Left kidney (tissue), 1 donor: ENCODE measurements at regions not wholly inside any gene's neighbourhood (a gene's known extent, or its start where the extent isn't known, plus 50 kb on each side); places are given as distances from the start of the nearest gene placed in this dataset.
A peak's percentile ranks its signal among the peaks of the same experiment; 100 is the strongest.
"Not testable (repeated sequence)": the region's sequence is repeated elsewhere in the genome, so short reads cannot be mapped to it uniquely, and the experiment has no call there.

ENCODE experiments used
- DNase-seq: peaks from one replicate; pipeline ENCODE4 v3.0.0-alpha.2; 2013

- DNase-seq = not testable (repeated sequence)
These were observed 255.1 kb downstream of the OR4F29 start for GRCh38 chr1:196366-196765.

GRCh38 chr1:191296-192049 is 260.0 kb downstream of the OR4F29 start:
- not testable (repeated sequence) for DNase-seq

GRCh38 chr1:190678-191077 is 260.8 kb downstream of the OR4F29 start:
- DNase-seq = not testable (repeated sequence)

GRCh38 chr1:189915-190314 is 261.6 kb downstream of the OR4F29 start:
- DNase-seq = not testable (repeated sequence)

GRCh38 chr1:189270-189669 is 262.2 kb downstream of the OR4F29 start:
- not testable (repeated sequence) for DNase-seq

- DNase-seq = not testable (repeated sequence)
These were observed 264.2 kb downstream of the OR4F29 start for GRCh38 chr1:187298-187697.

GRCh38 chr1:186691-187131 is 264.8 kb downstream of the OR4F29 start:
- DNase-seq = not testable (repeated sequence)

GRCh38 chr1:186223-186622 is 265.3 kb downstream of the OR4F29 start:
- not testable (repeated sequence) for DNase-seq

- not testable (repeated sequence) for DNase-seq
These were observed 266.0 kb downstream of the OR4F29 start for GRCh38 chr1:185526-185925.

GRCh38 chr1:184336-184686 is 267.2 kb downstream of the OR4F29 start:
- DNase-seq = not testable (repeated sequence)

GRCh38 chr1:183620-184335 is 267.7 kb downstream of the OR4F29 start:
- not testable (repeated sequence) for DNase-seq

GRCh38 chr1:183081-183480 is 268.4 kb downstream of the OR4F29 start:
- DNase-seq = not testable (repeated sequence)

- DNase-seq = not testable (repeated sequence)
These were observed 268.8 kb downstream of the OR4F29 start for GRCh38 chr1:182631-183030.

GRCh38 chr1:181247-182216 is 269.9 kb downstream of the OR4F29 start:
- peak; percentile 13 for DNase-seq

GRCh38 chr1:180749-181205 is 270.7 kb downstream of the OR4F29 start:
- DNase-seq = not testable (repeated sequence)

GRCh38 chr1:138842-139241 is 312.6 kb downstream of the OR4F29 start:
- DNase-seq = not testable (repeated sequence)

GRCh38 chr1:137664-138063 is 313.8 kb downstream of the OR4F29 start:
- DNase-seq = not testable (repeated sequence)

GRCh38 chr1:136344-136932 is 315.0 kb downstream of the OR4F29 start:
- DNase-seq = not testable (repeated sequence)

GRCh38 chr1:134936-135335 is 316.5 kb downstream of the OR4F29 start:
- not testable (repeated sequence) for DNase-seq

- DNase-seq = not testable (repeated sequence)
These were observed 333.0 kb downstream of the OR4F29 start for GRCh38 chr1:118440-118839.

- not testable (repeated sequence) for DNase-seq
These were observed 335.9 kb downstream of the OR4F29 start for GRCh38 chr1:115534-115933.

GRCh38 chr1:104776-105175 is 346.7 kb downstream of the OR4F29 start:
- DNase-seq = not testable (repeated sequence)
